ENCODE measurements at regions not wholly inside any gene's neighbourhood (a gene's known extent, or its start where the extent isn't known, plus 50 kb on each side); places are given as distances from the start of the nearest gene placed in this dataset.

- H3K27me3 ChIP-seq (ENCODE audit: control insufficient read depth in 1 of 2, insufficient read depth in 2 of 2, low read length in 1 of 2) = no peaks in the 10 kb centered on the region
- no peak for DNase-seq
- no peak overlapping the region for H3K4me3 ChIP-seq (ENCODE audit: low read length in 2 of 2)
- intact Hi-C loops (cut with DNase I) = no loop called here
- no peaks in the 10 kb centered on the region for H3K36me3 ChIP-seq (ENCODE audit: control insufficient read depth in 1 of 2, insufficient read depth in 2 of 2, low read length in 1 of 2)
- H3K27ac ChIP-seq (ENCODE audit: low read depth in 1 of 2, low read length in 2 of 2) = no peak overlapping the region
- no peaks in the 10 kb centered on the region for H3K9me3 ChIP-seq (ENCODE audit: control insufficient read depth, low read length)
- peaks cover 0 to 4% of the 10 kb centered on the region in 2 donors for H3K4me1 ChIP-seq (ENCODE audit: control insufficient read depth in 1 of 2, insufficient read depth in 2 of 2, low read length in 2 of 2)
- 21 to 26% methylated on average over 1 of the region's 1 CpG for WGBS, 2 donors
- ATAC-seq (ENCODE audit: low FRiP score) = no peak
Measured at GRCh38 chr5:4054092-4054491, 458.5 kb downstream of the IRX1 start.

GRCh38 chr5:4058899-4059298 is 463.3 kb downstream of the IRX1 start:
- Histone ChIP-seq H3K4me3 (ENCODE audit: low read length in 2 of 2) (no peak overlapping the region), H3K36me3 (ENCODE audit: control insufficient read depth in 1 of 2, insufficient read depth in 2 of 2, low read length in 1 of 2) (no peaks in the 10 kb centered on the region), H3K9me3 (ENCODE audit: control insufficient read depth, low read length) (no peaks in the 10 kb centered on the region), H3K27me3 (ENCODE audit: control insufficient read depth in 1 of 2, insufficient read depth in 2 of 2, low read length in 1 of 2) (no peaks in the 10 kb centered on the region), H3K4me1 (ENCODE audit: control insufficient read depth in 1 of 2, insufficient read depth in 2 of 2, low read length in 2 of 2) (peaks cover 0 to 4% of the 10 kb centered on the region in 2 donors), H3K27ac (ENCODE audit: low read depth in 1 of 2, low read length in 2 of 2) (peak overlapping the region; percentile 18 to 32)
- 0 to 6% methylated on average over 6 of the region's 6 CpGs for WGBS, 2 donors
- intact Hi-C loops (cut with DNase I) = loop anchor here in 1 of 2 donors (5.0 kb wide), 1 partner anchor 67 kb away; no protein-coding TSS in a partner anchor
- DNase-seq = peak; percentile 74 to 77
- peak; percentile 81 for ATAC-seq (ENCODE audit: low FRiP score)

- H3K4me1 ChIP-seq (ENCODE audit: control insufficient read depth in 1 of 2, insufficient read depth in 2 of 2, low read length in 2 of 2) = no peaks in the 10 kb centered on the region
- H3K4me3 ChIP-seq (ENCODE audit: low read length in 2 of 2) = no peak overlapping the region
- no peaks in the 10 kb centered on the region for H3K27me3 ChIP-seq (ENCODE audit: control insufficient read depth in 1 of 2, insufficient read depth in 2 of 2, low read length in 1 of 2)
- H3K36me3 ChIP-seq (ENCODE audit: control insufficient read depth in 1 of 2, insufficient read depth in 2 of 2, low read length in 1 of 2) = no peaks in the 10 kb centered on the region
- WGBS, 2 donors = 80 to 86% methylated on average over 11 of the region's 11 CpGs
- ATAC-seq (ENCODE audit: low FRiP score) (no peak), DNase-seq (no peak)
- intact Hi-C loops (cut with DNase I) = no loop called here
- no peaks in the 10 kb centered on the region for H3K9me3 ChIP-seq (ENCODE audit: control insufficient read depth, low read length)
- no peak overlapping the region for H3K27ac ChIP-seq (ENCODE audit: low read depth in 1 of 2, low read length in 2 of 2)
Measured at GRCh38 chr5:4065472-4066320, 470.1 kb downstream of the IRX1 start.

- H3K36me3 ChIP-seq (ENCODE audit: control insufficient read depth in 1 of 2, insufficient read depth in 2 of 2, low read length in 1 of 2) = no peaks in the 10 kb centered on the region
- H3K27me3 ChIP-seq (ENCODE audit: control insufficient read depth in 1 of 2, insufficient read depth in 2 of 2, low read length in 1 of 2) = no peaks in the 10 kb centered on the region
- ATAC-seq (ENCODE audit: low FRiP score) (no peak), DNase-seq (no peak)
- H3K4me3 ChIP-seq (ENCODE audit: low read length in 2 of 2) = no peak overlapping the region
- 92 to 93% methylated on average over 6 of the region's 6 CpGs for WGBS, 2 donors
- H3K4me1 ChIP-seq (ENCODE audit: control insufficient read depth in 1 of 2, insufficient read depth in 2 of 2, low read length in 2 of 2) = no peaks in the 10 kb centered on the region
- no peak overlapping the region for H3K27ac ChIP-seq (ENCODE audit: low read depth in 1 of 2, low read length in 2 of 2)
- intact Hi-C loops (cut with DNase I) = no loop called here
- no peaks in the 10 kb centered on the region for H3K9me3 ChIP-seq (ENCODE audit: control insufficient read depth, low read length)
Measured at GRCh38 chr5:4068171-4068570, 472.5 kb downstream of the IRX1 start.

GRCh38 chr5:4078544-4078943 is 482.9 kb downstream of the IRX1 start:
- Histone ChIP-seq H3K4me1 (ENCODE audit: control insufficient read depth in 1 of 2, insufficient read depth in 2 of 2, low read length in 2 of 2) (no peaks in the 10 kb centered on the region), H3K27ac (ENCODE audit: low read depth in 1 of 2, low read length in 2 of 2) (no peak overlapping the region), H3K9me3 (ENCODE audit: control insufficient read depth, low read length) (peaks cover 2% of the 10 kb centered on the region), H3K27me3 (ENCODE audit: control insufficient read depth in 1 of 2, insufficient read depth in 2 of 2, low read length in 1 of 2) (no peaks in the 10 kb centered on the region), H3K36me3 (ENCODE audit: control insufficient read depth in 1 of 2, insufficient read depth in 2 of 2, low read length in 1 of 2) (no peaks in the 10 kb centered on the region), H3K4me3 (ENCODE audit: low read length in 2 of 2) (no peak overlapping the region)
- WGBS, 2 donors = 79 to 81% methylated on average over 5 of the region's 5 CpGs
- intact Hi-C loops (cut with DNase I) = no loop called here
- ATAC-seq (ENCODE audit: low FRiP score) (no peak), DNase-seq (no peak)

GRCh38 chr5:4079831-4080230 is 484.2 kb downstream of the IRX1 start:
- Histone ChIP-seq H3K9me3 (ENCODE audit: control insufficient read depth, low read length) (peaks cover 2% of the 10 kb centered on the region), H3K27ac (ENCODE audit: low read depth in 1 of 2, low read length in 2 of 2) (no peak overlapping the region), H3K4me3 (ENCODE audit: low read length in 2 of 2) (no peak overlapping the region), H3K36me3 (ENCODE audit: control insufficient read depth in 1 of 2, insufficient read depth in 2 of 2, low read length in 1 of 2) (no peaks in the 10 kb centered on the region), H3K4me1 (ENCODE audit: control insufficient read depth in 1 of 2, insufficient read depth in 2 of 2, low read length in 2 of 2) (no peaks in the 10 kb centered on the region), H3K27me3 (ENCODE audit: control insufficient read depth in 1 of 2, insufficient read depth in 2 of 2, low read length in 1 of 2) (no peaks in the 10 kb centered on the region)
- intact Hi-C loops (cut with DNase I) = no loop called here
- DNase-seq (no peak), ATAC-seq (ENCODE audit: low FRiP score) (no peak)
- 25 to 43% methylated on average over 1 of the region's 1 CpG for WGBS, 2 donors

- H3K4me3 ChIP-seq (ENCODE audit: low read length in 2 of 2) = no peak overlapping the region
- H3K9me3 ChIP-seq (ENCODE audit: control insufficient read depth, low read length) = peaks cover 2% of the 10 kb centered on the region
- H3K27ac ChIP-seq (ENCODE audit: low read depth in 1 of 2, low read length in 2 of 2) = no peak overlapping the region
- ATAC-seq (ENCODE audit: low FRiP score) = no peak
- H3K36me3 ChIP-seq (ENCODE audit: control insufficient read depth in 1 of 2, insufficient read depth in 2 of 2, low read length in 1 of 2) = no peaks in the 10 kb centered on the region
- DNase-seq = no peak
- no peaks in the 10 kb centered on the region for H3K27me3 ChIP-seq (ENCODE audit: control insufficient read depth in 1 of 2, insufficient read depth in 2 of 2, low read length in 1 of 2)
- H3K4me1 ChIP-seq (ENCODE audit: control insufficient read depth in 1 of 2, insufficient read depth in 2 of 2, low read length in 2 of 2) = no peaks in the 10 kb centered on the region
- intact Hi-C loops (cut with DNase I) = no loop called here
- 91 to 98% methylated on average over 3 of the region's 3 CpGs for WGBS, 2 donors
Measured at GRCh38 chr5:4080370-4080769, 484.7 kb downstream of the IRX1 start.

- WGBS, 2 donors = 84 to 88% methylated on average over 5 of the region's 5 CpGs
- H3K4me1 ChIP-seq (ENCODE audit: control insufficient read depth in 1 of 2, insufficient read depth in 2 of 2, low read length in 2 of 2) = no peaks in the 10 kb centered on the region
Measured at GRCh38 chr5:4081059-4081458, 485.4 kb downstream of the IRX1 start.

GRCh38 chr5:4081466-4081865 is 485.8 kb downstream of the IRX1 start:
- WGBS, 2 donors = 87 to 88% methylated on average over 5 of the region's 5 CpGs
- ATAC-seq (ENCODE audit: low FRiP score) (no peak), DNase-seq (no peak)
- intact Hi-C loops (cut with DNase I) = no loop called here
- Histone ChIP-seq H3K27ac (ENCODE audit: low read depth in 1 of 2, low read length in 2 of 2) (no peak overlapping the region), H3K4me1 (ENCODE audit: control insufficient read depth in 1 of 2, insufficient read depth in 2 of 2, low read length in 2 of 2) (no peaks in the 10 kb centered on the region), H3K27me3 (ENCODE audit: control insufficient read depth in 1 of 2, insufficient read depth in 2 of 2, low read length in 1 of 2) (no peaks in the 10 kb centered on the region), H3K4me3 (ENCODE audit: low read length in 2 of 2) (no peak overlapping the region), H3K36me3 (ENCODE audit: control insufficient read depth in 1 of 2, insufficient read depth in 2 of 2, low read length in 1 of 2) (no peaks in the 10 kb centered on the region), H3K9me3 (ENCODE audit: control insufficient read depth, low read length) (peaks cover 2% of the 10 kb centered on the region)

More at GRCh38 chr5:4081059-4081458, 485.4 kb downstream of the IRX1 start:
- H3K27me3 ChIP-seq (ENCODE audit: control insufficient read depth in 1 of 2, insufficient read depth in 2 of 2, low read length in 1 of 2) = no peaks in the 10 kb centered on the region
- no peak overlapping the region for H3K27ac ChIP-seq (ENCODE audit: low read depth in 1 of 2, low read length in 2 of 2)
- DNase-seq (no peak), ATAC-seq (ENCODE audit: low FRiP score) (no peak)
- H3K36me3 ChIP-seq (ENCODE audit: control insufficient read depth in 1 of 2, insufficient read depth in 2 of 2, low read length in 1 of 2) = no peaks in the 10 kb centered on the region
- H3K4me3 ChIP-seq (ENCODE audit: low read length in 2 of 2) = no peak overlapping the region
- intact Hi-C loops (cut with DNase I) = no loop called here
- peaks cover 2% of the 10 kb centered on the region for H3K9me3 ChIP-seq (ENCODE audit: control insufficient read depth, low read length)
